ENCODE measurements at regions not wholly inside any gene's neighbourhood (a gene's known extent, or its start where the extent isn't known, plus 50 kb on each side); places are given as distances from the start of the nearest gene placed in this dataset.

GRCh38 chr1:187819086-187819485 lies 990.3 kb downstream of the PLA2G4A start:
- Histone ChIP-seq H3K4me3 (replicated peaks; ENCODE audit: low read depth, low read length) (no peak overlapping the region), H3K36me3 (ENCODE audit: control insufficient read depth, insufficient read depth, low read length) (no peaks in the 10 kb centered on the region), H3K27me3 (replicated peaks; ENCODE audit: control insufficient read depth, insufficient read depth, low read length) (no peaks in the 10 kb centered on the region)
- no peak for DNase-seq (ENCODE audit: extremely low read depth, insufficient read length)
- no peak for TF ChIP-seq CTCF (IDR thresholded peaks at IDR 0.05; ENCODE audit: insufficient read depth, low read length, poor library complexity, severe bottlenecking)

GRCh38 chr1:187836557-187836956 lies 1007.8 kb downstream of the PLA2G4A start:
- no peak overlapping the region for H3K4me3 ChIP-seq (replicated peaks; ENCODE audit: low read depth, low read length)
- no peak for TF ChIP-seq CTCF (IDR thresholded peaks at IDR 0.05; ENCODE audit: insufficient read depth, low read length, poor library complexity, severe bottlenecking)
- DNase-seq (ENCODE audit: extremely low read depth, insufficient read length): no peak

GRCh38 chr1:187837787-187838186 lies 1009.0 kb downstream of the PLA2G4A start:
- DNase-seq (ENCODE audit: extremely low read depth, insufficient read length): no peak
- no peak for TF ChIP-seq CTCF (IDR thresholded peaks at IDR 0.05; ENCODE audit: insufficient read depth, low read length, poor library complexity, severe bottlenecking)
- no peaks in the 10 kb centered on the region for H3K27me3 ChIP-seq (replicated peaks; ENCODE audit: control insufficient read depth, insufficient read depth, low read length)
- no peak overlapping the region for H3K4me3 ChIP-seq (replicated peaks; ENCODE audit: low read depth, low read length)
- H3K36me3 ChIP-seq (ENCODE audit: control insufficient read depth, insufficient read depth, low read length): no peaks in the 10 kb centered on the region

More at GRCh38 chr1:187836557-187836956, 1007.8 kb downstream of the PLA2G4A start:
- Histone ChIP-seq H3K36me3 (ENCODE audit: control insufficient read depth, insufficient read depth, low read length) (no peaks in the 10 kb centered on the region), H3K27me3 (replicated peaks; ENCODE audit: control insufficient read depth, insufficient read depth, low read length) (no peaks in the 10 kb centered on the region)

GRCh38 chr1:187838335-187839293 lies 1009.9 kb downstream of the PLA2G4A start:
- DNase-seq (ENCODE audit: extremely low read depth, insufficient read length): no peak
- TF ChIP-seq CTCF (IDR thresholded peaks at IDR 0.05; ENCODE audit: insufficient read depth, low read length, poor library complexity, severe bottlenecking): no peak

GRCh38 chr1:187839873-187840272 lies 1011.1 kb downstream of the PLA2G4A start:
- no peaks in the 10 kb centered on the region for H3K36me3 ChIP-seq (ENCODE audit: control insufficient read depth, insufficient read depth, low read length)
- H3K27me3 ChIP-seq (replicated peaks; ENCODE audit: control insufficient read depth, insufficient read depth, low read length): no peaks in the 10 kb centered on the region
- DNase-seq (ENCODE audit: extremely low read depth, insufficient read length): no peak
- no peak overlapping the region for H3K4me3 ChIP-seq (replicated peaks; ENCODE audit: low read depth, low read length)
- no peak for TF ChIP-seq CTCF (IDR thresholded peaks at IDR 0.05; ENCODE audit: insufficient read depth, low read length, poor library complexity, severe bottlenecking)

More at GRCh38 chr1:187838335-187839293, 1009.9 kb downstream of the PLA2G4A start:
- H3K36me3 ChIP-seq (ENCODE audit: control insufficient read depth, insufficient read depth, low read length): no peaks in the 10 kb centered on the region
- H3K4me3 ChIP-seq (replicated peaks; ENCODE audit: low read depth, low read length): no peak overlapping the region
- H3K27me3 ChIP-seq (replicated peaks; ENCODE audit: control insufficient read depth, insufficient read depth, low read length): no peaks in the 10 kb centered on the region

Measured in GM06990 (cell line).